SK-N-SH treated with all-trans-retinoic acid at 6 μM for 48 hours (cell line): ENCODE measurements at regions not wholly inside any gene's neighbourhood (a gene's known extent, or its start where the extent isn't known, plus 50 kb on each side); places are given as distances from the start of the nearest gene placed in this dataset.
"Not testable (repeated sequence)": the region's sequence is repeated elsewhere in the genome, so short reads cannot be mapped to it uniquely, and the experiment has no call there.

Source experiments
- ATAC-seq: fragments of 200-7000 bp; cut with Tn5 transposase; 3 replicates; pipeline ENCODE4 v1.9.1; 2020; ENCODE audit warnings: mild to moderate bottlenecking, moderate library complexity
- ARNTL ChIP-seq: fragments of 450-650 bp; formaldehyde crosslinking; IDR thresholded peaks from 2 replicates; pipeline ENCODE4 v1.5.0; 2020; ENCODE audit warnings: low read depth, mild to moderate bottlenecking, moderate library complexity, borderline replicate concordance
- BACH2 ChIP-seq: fragments of 250-450 bp; sonication (Bioruptor Pico); IDR thresholded peaks from 2 replicates; pipeline ENCODE4 v1.9.0; 2021; ENCODE audit warnings: mild to moderate bottlenecking, borderline replicate concordance
- GLIS3 ChIP-seq: fragments of 250-450 bp; sonication (Bioruptor Pico); IDR thresholded peaks from 2 replicates; pipeline ENCODE4 v1.5.0; 2020; ENCODE audit warnings: mild to moderate bottlenecking, moderate library complexity
- ISL1 ChIP-seq: fragments of 250-450 bp; sonication (Bioruptor Pico); IDR thresholded peaks from 2 replicates; pipeline ENCODE4 v2.1.2; 2022; ENCODE audit warnings: mild to moderate bottlenecking, moderate library complexity
- SNAI2 ChIP-seq: fragments of 250-450 bp; sonication (Bioruptor Pico); IDR thresholded peaks from 2 replicates; pipeline ENCODE4 v1.5.0; 2020; ENCODE audit warnings: mild to moderate bottlenecking, moderate library complexity
- TCF4 ChIP-seq: fragments of 250-450 bp; sonication (Bioruptor Pico); IDR thresholded peaks from 2 replicates; pipeline ENCODE4 v1.8.0; 2021; ENCODE audit warnings: mild to moderate bottlenecking, moderate library complexity, borderline replicate concordance
- TOX ChIP-seq: fragments of 250-450 bp; sonication (Bioruptor Pico); IDR thresholded peaks from 2 replicates; pipeline ENCODE4 v1.8.0; 2021; ENCODE audit warnings: mild to moderate bottlenecking, moderate library complexity, borderline replicate concordance
- ZFP3 ChIP-seq: fragments of 250-450 bp; sonication (Bioruptor Pico); IDR thresholded peaks from 2 replicates; pipeline ENCODE4 v1.5.0; 2020; ENCODE audit warnings: mild to moderate bottlenecking, moderate library complexity
- ZNF70 ChIP-seq: fragments of 450-650 bp; formaldehyde crosslinking; IDR thresholded peaks from 2 replicates; pipeline ENCODE4 v1.5.0; 2020; ENCODE audit warnings: mild to moderate bottlenecking, moderate library complexity
- ZNF8 ChIP-seq: fragments of 450-650 bp; formaldehyde crosslinking; IDR thresholded peaks from 2 replicates; pipeline ENCODE4 v1.5.0; 2020; ENCODE audit warnings: mild to moderate bottlenecking, moderate library complexity
- TF ChIP-seq, protein P1 (sequence below): fragments of 250-450 bp; sonication (Bioruptor Pico); IDR thresholded peaks from 2 replicates; pipeline ENCODE4 v1.5.1; 2020; ENCODE audit warnings: low read depth, mild to moderate bottlenecking, moderate library complexity
- TF ChIP-seq, protein P2 (sequence below): fragments of 250-450 bp; sonication (Bioruptor Pico); IDR thresholded peaks from 2 replicates; pipeline ENCODE4 v1.5.1; 2021; ENCODE audit warnings: mild to moderate bottlenecking, moderate library complexity
- TF ChIP-seq, protein P3 (sequence below): fragments of 250-450 bp; sonication (Bioruptor Pico); IDR thresholded peaks from 2 replicates; pipeline ENCODE4 v1.5.0; 2020; ENCODE audit warnings: mild to moderate bottlenecking, moderate library complexity
- TF ChIP-seq, protein P4 (sequence below): fragments of 250-450 bp; sonication (Bioruptor Pico); IDR thresholded peaks from 2 replicates; pipeline ENCODE4 v1.8.0; 2020; ENCODE audit warnings: mild to moderate bottlenecking, moderate library complexity, borderline replicate concordance
- TF ChIP-seq, protein P5 (sequence below): fragments of 250-450 bp; sonication (Bioruptor Pico); IDR thresholded peaks from 2 replicates; pipeline ENCODE4 v1.8.0; 2021; ENCODE audit warnings: low read depth, mild to moderate bottlenecking, moderate library complexity, borderline replicate concordance

DNA sequence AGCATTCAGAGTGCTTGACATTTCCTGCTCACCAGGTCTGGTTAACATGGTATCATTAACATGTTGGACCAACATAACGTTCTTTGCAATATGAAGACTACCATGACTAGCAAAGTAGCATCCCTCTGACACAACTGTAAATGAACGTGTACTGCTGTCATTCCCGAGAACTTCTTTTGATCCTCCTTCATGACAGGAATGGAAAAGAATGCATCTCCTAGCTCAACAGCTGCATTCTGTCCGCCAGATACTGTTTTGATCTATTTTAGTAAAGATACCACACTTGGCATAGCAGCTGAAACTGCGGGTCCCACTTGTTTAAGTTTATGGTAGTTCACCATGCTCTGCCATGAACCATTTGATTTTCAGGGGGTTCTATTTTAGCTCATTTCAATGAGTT is 144.2 kb upstream of the PARD3B start (continued):
- no peak for TF ChIP-seq SNAI2 (CRISPR knock-in tag)
- TF ChIP-seq, protein P1, sequence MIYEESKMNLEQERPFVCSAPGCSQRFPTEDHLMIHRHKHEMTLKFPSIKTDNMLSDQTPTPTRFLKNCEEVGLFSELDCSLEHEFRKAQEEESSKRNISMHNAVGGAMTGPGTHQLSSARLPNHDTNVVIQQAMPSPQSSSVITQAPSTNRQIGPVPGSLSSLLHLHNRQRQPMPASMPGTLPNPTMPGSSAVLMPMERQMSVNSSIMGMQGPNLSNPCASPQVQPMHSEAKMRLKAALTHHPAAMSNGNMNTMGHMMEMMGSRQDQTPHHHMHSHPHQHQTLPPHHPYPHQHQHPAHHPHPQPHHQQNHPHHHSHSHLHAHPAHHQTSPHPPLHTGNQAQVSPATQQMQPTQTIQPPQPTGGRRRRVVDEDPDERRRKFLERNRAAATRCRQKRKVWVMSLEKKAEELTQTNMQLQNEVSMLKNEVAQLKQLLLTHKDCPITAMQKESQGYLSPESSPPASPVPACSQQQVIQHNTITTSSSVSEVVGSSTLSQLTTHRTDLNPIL: no peak
- TF ChIP-seq, all 23 proteins: peak for 0

DNA sequence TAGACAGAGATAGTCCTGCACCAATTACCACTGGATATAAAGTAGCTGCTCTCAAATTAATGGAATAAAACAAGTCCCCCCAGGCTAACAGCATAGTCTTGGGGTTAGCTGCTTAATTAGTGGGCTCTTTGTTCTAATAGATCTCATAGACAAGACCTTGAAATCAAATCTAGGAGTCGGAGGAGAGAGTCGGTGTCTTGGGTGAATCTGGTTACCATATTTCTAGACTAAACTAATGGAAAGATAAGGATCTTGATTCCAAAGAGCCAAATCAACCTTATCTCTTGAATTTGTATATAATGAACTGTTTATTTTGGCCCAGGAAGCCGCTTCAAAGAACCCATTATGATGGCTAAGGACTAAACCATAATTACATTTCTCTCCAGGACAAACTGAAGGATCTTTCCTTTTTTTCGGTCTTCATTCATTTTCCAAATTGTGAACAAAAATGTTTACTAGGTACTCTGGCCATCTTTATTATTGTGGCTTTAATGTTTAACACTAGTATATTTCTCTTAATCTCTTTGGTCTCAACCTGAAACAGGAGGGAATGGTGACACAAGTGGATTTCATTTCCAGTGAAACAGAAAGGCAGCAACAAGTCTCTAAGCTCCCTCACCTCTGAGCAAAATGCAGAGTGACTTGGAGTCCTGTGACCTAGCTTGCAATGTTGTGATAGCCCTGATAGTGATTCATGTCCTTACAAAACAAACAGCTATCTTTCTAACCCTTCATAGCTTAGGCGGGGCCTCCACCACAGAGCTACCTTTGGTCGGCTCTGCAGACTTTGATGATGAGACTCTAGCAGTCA is 137.9 kb upstream of the PARD3B start:
- no peak; the same call in 2 of the 3 replicates for ATAC-seq
- TF ChIP-seq, protein P2, sequence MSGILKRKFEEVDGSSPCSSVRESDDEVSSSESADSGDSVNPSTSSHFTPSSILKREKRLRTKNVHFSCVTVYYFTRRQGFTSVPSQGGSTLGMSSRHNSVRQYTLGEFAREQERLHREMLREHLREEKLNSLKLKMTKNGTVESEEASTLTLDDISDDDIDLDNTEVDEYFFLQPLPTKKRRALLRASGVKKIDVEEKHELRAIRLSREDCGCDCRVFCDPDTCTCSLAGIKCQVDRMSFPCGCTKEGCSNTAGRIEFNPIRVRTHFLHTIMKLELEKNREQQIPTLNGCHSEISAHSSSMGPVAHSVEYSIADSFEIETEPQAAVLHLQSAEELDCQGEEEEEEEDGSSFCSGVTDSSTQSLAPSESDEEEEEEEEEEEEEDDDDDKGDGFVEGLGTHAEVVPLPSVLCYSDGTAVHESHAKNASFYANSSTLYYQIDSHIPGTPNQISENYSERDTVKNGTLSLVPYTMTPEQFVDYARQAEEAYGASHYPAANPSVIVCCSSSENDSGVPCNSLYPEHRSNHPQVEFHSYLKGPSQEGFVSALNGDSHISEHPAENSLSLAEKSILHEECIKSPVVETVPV (CRISPR knock-in tag): peak; percentile 42; the same call in 1 of the 2 replicates
- TF ChIP-seq ZNF70: peak; percentile 28; the same call in 1 of the 2 replicates
- TF ChIP-seq TCF4 (CRISPR knock-in tag): peak; percentile 94
- TF ChIP-seq, protein P1: no peak
- TF ChIP-seq, protein P3, sequence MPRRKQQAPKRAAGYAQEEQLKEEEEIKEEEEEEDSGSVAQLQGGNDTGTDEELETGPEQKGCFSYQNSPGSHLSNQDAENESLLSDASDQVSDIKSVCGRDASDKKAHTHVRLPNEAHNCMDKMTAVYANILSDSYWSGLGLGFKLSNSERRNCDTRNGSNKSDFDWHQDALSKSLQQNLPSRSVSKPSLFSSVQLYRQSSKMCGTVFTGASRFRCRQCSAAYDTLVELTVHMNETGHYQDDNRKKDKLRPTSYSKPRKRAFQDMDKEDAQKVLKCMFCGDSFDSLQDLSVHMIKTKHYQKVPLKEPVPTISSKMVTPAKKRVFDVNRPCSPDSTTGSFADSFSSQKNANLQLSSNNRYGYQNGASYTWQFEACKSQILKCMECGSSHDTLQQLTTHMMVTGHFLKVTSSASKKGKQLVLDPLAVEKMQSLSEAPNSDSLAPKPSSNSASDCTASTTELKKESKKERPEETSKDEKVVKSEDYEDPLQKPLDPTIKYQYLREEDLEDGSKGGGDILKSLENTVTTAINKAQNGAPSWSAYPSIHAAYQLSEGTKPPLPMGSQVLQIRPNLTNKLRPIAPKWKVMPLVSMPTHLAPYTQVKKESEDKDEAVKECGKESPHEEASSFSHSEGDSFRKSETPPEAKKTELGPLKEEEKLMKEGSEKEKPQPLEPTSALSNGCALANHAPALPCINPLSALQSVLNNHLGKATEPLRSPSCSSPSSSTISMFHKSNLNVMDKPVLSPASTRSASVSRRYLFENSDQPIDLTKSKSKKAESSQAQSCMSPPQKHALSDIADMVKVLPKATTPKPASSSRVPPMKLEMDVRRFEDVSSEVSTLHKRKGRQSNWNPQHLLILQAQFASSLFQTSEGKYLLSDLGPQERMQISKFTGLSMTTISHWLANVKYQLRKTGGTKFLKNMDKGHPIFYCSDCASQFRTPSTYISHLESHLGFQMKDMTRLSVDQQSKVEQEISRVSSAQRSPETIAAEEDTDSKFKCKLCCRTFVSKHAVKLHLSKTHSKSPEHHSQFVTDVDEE: peak; percentile 87
- TF ChIP-seq ISL1 (CRISPR knock-in tag): peak; percentile 91
- peak; percentile 81 for TF ChIP-seq GLIS3
- TF ChIP-seq TOX (CRISPR knock-in tag): no peak
- TF ChIP-seq BACH2 (CRISPR knock-in tag): no peak
- TF ChIP-seq, protein P4, sequence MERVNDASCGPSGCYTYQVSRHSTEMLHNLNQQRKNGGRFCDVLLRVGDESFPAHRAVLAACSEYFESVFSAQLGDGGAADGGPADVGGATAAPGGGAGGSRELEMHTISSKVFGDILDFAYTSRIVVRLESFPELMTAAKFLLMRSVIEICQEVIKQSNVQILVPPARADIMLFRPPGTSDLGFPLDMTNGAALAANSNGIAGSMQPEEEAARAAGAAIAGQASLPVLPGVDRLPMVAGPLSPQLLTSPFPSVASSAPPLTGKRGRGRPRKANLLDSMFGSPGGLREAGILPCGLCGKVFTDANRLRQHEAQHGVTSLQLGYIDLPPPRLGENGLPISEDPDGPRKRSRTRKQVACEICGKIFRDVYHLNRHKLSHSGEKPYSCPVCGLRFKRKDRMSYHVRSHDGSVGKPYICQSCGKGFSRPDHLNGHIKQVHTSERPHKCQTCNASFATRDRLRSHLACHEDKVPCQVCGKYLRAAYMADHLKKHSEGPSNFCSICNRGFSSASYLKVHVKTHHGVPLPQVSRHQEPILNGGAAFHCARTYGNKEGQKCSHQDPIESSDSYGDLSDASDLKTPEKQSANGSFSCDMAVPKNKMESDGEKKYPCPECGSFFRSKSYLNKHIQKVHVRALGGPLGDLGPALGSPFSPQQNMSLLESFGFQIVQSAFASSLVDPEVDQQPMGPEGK (CRISPR knock-in tag): 0 out of 2 replicates have a peak, but pooled peaks have one; percentile 38
- no peak for TF ChIP-seq ARNTL (CRISPR knock-in tag)
- TF ChIP-seq ZNF8: peak; percentile 45; the same call in 1 of the 2 replicates
- TF ChIP-seq ZFP3 (CRISPR knock-in tag): 0 out of 2 replicates have a peak, but pooled peaks have one; percentile 24

DNA sequence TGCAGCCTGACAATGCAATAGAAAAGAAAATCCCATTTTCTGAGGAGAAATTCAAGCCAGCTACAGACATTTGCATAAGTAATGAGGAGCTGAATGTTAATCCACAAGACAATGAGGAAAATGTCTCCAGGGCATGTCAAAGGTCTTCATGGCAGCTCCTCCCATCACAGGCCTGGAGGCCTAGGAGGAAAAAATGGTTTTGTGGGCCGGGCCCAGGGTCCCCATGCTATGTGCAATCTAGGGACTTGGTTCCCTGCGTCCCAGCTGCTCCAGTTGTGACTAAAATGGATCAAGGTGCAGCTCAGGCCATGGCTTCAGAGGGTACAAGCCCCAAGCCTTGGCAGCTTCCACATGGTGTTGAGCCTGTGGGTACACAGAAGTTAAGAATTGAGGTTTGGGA is 132.5 kb upstream of the PARD3B start:
- ATAC-seq: not testable (repeated sequence)

DNA sequence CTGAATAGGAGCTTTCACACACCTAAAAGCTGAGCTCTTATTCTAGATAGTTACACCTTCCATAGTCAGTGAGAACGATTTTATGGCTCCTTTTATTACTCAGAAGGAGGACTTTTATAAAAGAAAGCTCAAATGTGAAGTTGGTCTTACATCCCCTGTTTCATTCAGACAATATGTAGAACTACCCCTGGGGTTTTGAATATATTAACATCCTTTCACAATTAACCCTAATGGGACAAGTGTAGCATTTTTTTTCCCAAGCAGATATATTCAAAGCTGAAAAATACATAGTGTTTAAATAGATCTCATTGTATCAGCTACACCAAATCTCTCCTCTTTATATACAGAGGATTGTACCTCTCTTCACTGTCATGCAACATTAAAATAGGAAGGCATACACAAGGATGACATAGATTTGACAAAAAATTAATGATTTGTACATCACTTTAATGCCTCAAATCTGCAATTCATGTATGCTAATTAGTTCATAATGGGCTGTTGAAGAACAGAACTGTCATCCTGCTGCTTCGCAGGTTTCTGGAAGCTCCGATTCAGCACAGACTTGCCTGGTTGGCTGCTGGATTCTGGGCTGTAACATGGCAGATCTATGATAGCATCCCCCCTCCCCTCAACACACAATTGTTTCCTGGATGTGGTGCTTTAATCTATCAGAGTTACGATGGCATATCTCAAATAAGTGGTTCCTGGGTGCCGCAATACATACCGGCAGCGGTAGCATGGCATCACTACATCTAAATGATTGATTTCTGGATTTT is 129.7 kb upstream of the PARD3B start:
- TF ChIP-seq, protein P5, sequence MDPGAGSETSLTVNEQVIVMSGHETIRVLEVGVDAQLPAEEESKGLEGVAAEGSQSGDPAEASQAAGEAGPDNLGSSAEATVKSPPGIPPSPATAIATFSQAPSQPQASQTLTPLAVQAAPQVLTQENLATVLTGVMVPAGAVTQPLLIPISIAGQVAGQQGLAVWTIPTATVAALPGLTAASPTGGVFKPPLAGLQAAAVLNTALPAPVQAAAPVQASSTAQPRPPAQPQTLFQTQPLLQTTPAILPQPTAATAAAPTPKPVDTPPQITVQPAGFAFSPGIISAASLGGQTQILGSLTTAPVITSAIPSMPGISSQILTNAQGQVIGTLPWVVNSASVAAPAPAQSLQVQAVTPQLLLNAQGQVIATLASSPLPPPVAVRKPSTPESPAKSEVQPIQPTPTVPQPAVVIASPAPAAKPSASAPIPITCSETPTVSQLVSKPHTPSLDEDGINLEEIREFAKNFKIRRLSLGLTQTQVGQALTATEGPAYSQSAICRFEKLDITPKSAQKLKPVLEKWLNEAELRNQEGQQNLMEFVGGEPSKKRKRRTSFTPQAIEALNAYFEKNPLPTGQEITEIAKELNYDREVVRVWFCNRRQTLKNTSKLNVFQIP (CRISPR knock-in tag): no peak
- TF ChIP-seq ZFP3 (CRISPR knock-in tag): no peak
- TF ChIP-seq, protein P3: no peak
- ATAC-seq: no peak
